H1 (cell line): ENCODE measurements at regions not wholly inside any gene's neighbourhood (a gene's known extent, or its start where the extent isn't known, plus 50 kb on each side); places are given as distances from the start of the nearest gene placed in this dataset.

Experiments used
- CTCF ChIA-PET: fragments of 300-600 bp; sonication (Branson Sonifier 250); formaldehyde crosslinking; loops from one replicate; lab custom pipeline; 2021; ENCODE audit not compliant: partially characterized antibody; lab: Charles Lee
- POLR2A ChIA-PET: fragments of 300-600 bp; sonication (Branson Sonifier 250); formaldehyde crosslinking; loops from one replicate; lab custom pipeline; 2021; ENCODE audit warnings: inconsistent platforms; ENCODE audit not compliant: partially characterized antibody; lab: Charles Lee
- DNase-seq, 2 experiments: peaks; one replicate each; pipeline versions ENCODE4 v3.0.0 to v3.0.0-alpha.2; 2010 to 2022; ENCODE audit warnings: low spot score in 2 of 2, low read depth in 1 of 2, mixed read lengths in 1 of 2
- FAIRE-seq: peaks from 2 replicates; lab custom pipeline; 2011; peaks lifted over from hg19 to GRCh38; lab: Jason Lieb, UNC
- H2AFZ ChIP-seq: 2 replicates; pipeline ENCODE4 v1.8.1; 2012; ENCODE audit warnings: low read length, inconsistent platforms
- H2AK5ac ChIP-seq: 2 replicates; pipeline ENCODE4 v1.6.1; 2013; ENCODE audit warnings: low read depth, low read length
- H2BK120ac ChIP-seq: replicated peaks from 2 replicates; pipeline ENCODE3; 2013; ENCODE audit warnings: low read depth, low read length, inconsistent platforms
- H2BK12ac ChIP-seq: 2 replicates; pipeline ENCODE4 v1.6.1; 2013; ENCODE audit warnings: low read depth, low read length
- H2BK15ac ChIP-seq: 2 replicates; pipeline ENCODE4 v1.6.1; 2013; ENCODE audit warnings: low read length
- H2BK20ac ChIP-seq: 2 replicates; pipeline ENCODE4 v1.6.1; 2013; ENCODE audit warnings: low read length
- H2BK5ac ChIP-seq: 2 replicates; pipeline ENCODE4 v1.6.1; 2013; ENCODE audit warnings: low read depth, low read length
- H3K14ac ChIP-seq: 2 replicates; pipeline ENCODE4 v1.6.1; 2013; ENCODE audit warnings: inconsistent platforms; ENCODE audit not compliant: insufficient read length
- H3K18ac ChIP-seq: 2 replicates; pipeline ENCODE4 v1.6.1; 2013; ENCODE audit warnings: low read length; ENCODE audit errors: extremely low read depth
- H3K23ac ChIP-seq: 2 replicates; pipeline ENCODE4 v1.6.1; 2013; ENCODE audit warnings: inconsistent platforms; ENCODE audit not compliant: insufficient read length
- H3K23me2 ChIP-seq: 2 replicates; pipeline ENCODE4 v1.6.1; 2013; ENCODE audit warnings: low read depth, low read length
- H3K27ac ChIP-seq: 2 replicates; pipeline ENCODE4 v1.6.1; 2011; ENCODE audit warnings: low read depth, low read length, inconsistent platforms
- H3K27me3 ChIP-seq, 4 experiments: replicated peaks in 1 of 4; 1 replicate in 1 of 4; 2 replicates in 3 of 4; pipeline versions ENCODE4 v1.6.1 to v1.8.1; 2011 to 2013; ENCODE audit warnings: low read length in 3 of 4, mild to moderate bottlenecking in 3 of 4, inconsistent platforms in 2 of 4, mixed read lengths in 2 of 4, moderate library complexity in 1 of 4; ENCODE audit not compliant: control insufficient read depth in 3 of 4, insufficient read depth in 3 of 4; ENCODE audit errors: extremely low read depth in 1 of 4
- H3K36me3 ChIP-seq, 4 experiments: 2 replicates each; pipeline versions ENCODE4 v1.6.1 to v1.8.1; 2011 to 2013; ENCODE audit warnings: mild to moderate bottlenecking in 4 of 4, low read length in 3 of 4, moderate library complexity in 2 of 4, control low read depth in 1 of 4, inconsistent platforms in 1 of 4; ENCODE audit not compliant: insufficient read depth in 4 of 4, control insufficient read depth in 2 of 4
- H3K4ac ChIP-seq: replicated peaks from 2 replicates; pipeline ENCODE3; 2013; ENCODE audit warnings: low read length, low read depth, mixed read lengths, inconsistent platforms; ENCODE audit not compliant: insufficient read length
- H3K4me1 ChIP-seq, 4 experiments: replicated peaks in 1 of 4; 1 replicate in 1 of 4; 2 replicates in 3 of 4; pipeline versions ENCODE4 v1.6.1 to v1.8.1; 2011 to 2013; ENCODE audit warnings: low read length in 3 of 4, inconsistent platforms in 2 of 4, mixed read lengths in 1 of 4; ENCODE audit not compliant: insufficient read depth in 4 of 4, control insufficient read depth in 3 of 4
- H3K4me2 ChIP-seq, 2 experiments: 2 replicates each; pipeline versions ENCODE4 v1.6.1 to v1.8.1; 2011 to 2013; ENCODE audit warnings: low read depth in 2 of 2, low read length in 2 of 2, control low read depth in 1 of 2, inconsistent platforms in 1 of 2, mild to moderate bottlenecking in 1 of 2; ENCODE audit not compliant: insufficient read depth in 1 of 2
- H3K4me3 ChIP-seq, 4 experiments: fragments of 200-600, 300-600 bp in 1 of 4; sonication (generic), shearing (Covaris generic), sonication (Bioruptor Twin) in 1 of 4; 2 replicates each; pipeline versions ENCODE4 v1.5.1 to v1.8.1; 2011 to 2016; ENCODE audit warnings: low read length in 4 of 4, low read depth in 3 of 4, control low read depth in 2 of 4, inconsistent platforms in 2 of 4, mild to moderate bottlenecking in 2 of 4, mixed read lengths in 1 of 4, moderate library complexity in 1 of 4; ENCODE audit not compliant: insufficient read depth in 2 of 4; ENCODE audit errors: extremely low read depth in 1 of 4
- H3K56ac ChIP-seq: replicated peaks from 2 replicates; pipeline ENCODE3; 2013; ENCODE audit warnings: low read depth, mild to moderate bottlenecking, mixed read lengths, low read length, inconsistent platforms; ENCODE audit not compliant: insufficient read length
- H3K79me1 ChIP-seq: 2 replicates; pipeline ENCODE4 v1.6.1; 2013; ENCODE audit warnings: low read depth, low read length, control low read depth
- H3K79me2 ChIP-seq, 2 experiments: 2 replicates each; pipeline versions ENCODE4 v1.6.1 to v1.8.1; 2012 to 2013; ENCODE audit warnings: low read length in 2 of 2, mild to moderate bottlenecking in 2 of 2, inconsistent platforms in 1 of 2; ENCODE audit not compliant: insufficient read depth in 2 of 2, control insufficient read depth in 1 of 2
- H3K9ac ChIP-seq, 4 experiments: replicated peaks in 1 of 4; 1 replicate in 1 of 4; 2 replicates in 3 of 4; pipeline versions ENCODE4 v1.6.1 to v1.8.1; 2011 to 2013; ENCODE audit warnings: low read depth in 3 of 4, low read length in 3 of 4, control low read depth in 2 of 4, mild to moderate bottlenecking in 2 of 4, moderate library complexity in 2 of 4, inconsistent platforms in 1 of 4; ENCODE audit errors: extremely low read depth in 1 of 4
- H3K9me3 ChIP-seq, 2 experiments: 2 replicates each; pipeline versions ENCODE4 v1.6.1 to v1.8.1; 2012 to 2013; ENCODE audit warnings: mild to moderate bottlenecking in 2 of 2, moderate library complexity in 2 of 2, control low read depth in 1 of 2, inconsistent platforms in 1 of 2, low read depth in 1 of 2, low read length in 1 of 2, mixed read lengths in 1 of 2; ENCODE audit not compliant: insufficient read depth in 2 of 2
- H4K20me1 ChIP-seq, 2 experiments: replicated peaks in 1 of 2; 2 replicates each; pipeline versions ENCODE3 to v1.8.1; 2011 to 2013; ENCODE audit warnings: inconsistent platforms in 2 of 2, low read length in 2 of 2, mild to moderate bottlenecking in 1 of 2; ENCODE audit not compliant: insufficient read depth in 2 of 2, control insufficient read depth in 1 of 2
- H4K5ac ChIP-seq: 2 replicates; pipeline ENCODE4 v1.6.1; 2013; ENCODE audit warnings: low read length, low read depth, mixed read lengths, inconsistent platforms; ENCODE audit not compliant: insufficient read length
- H4K8ac ChIP-seq: 2 replicates; pipeline ENCODE4 v1.8.0; 2013; ENCODE audit warnings: mild to moderate bottlenecking, moderate library complexity, low read length, inconsistent platforms; ENCODE audit not compliant: insufficient read depth; ENCODE audit errors: extremely low read depth
- H4K91ac ChIP-seq: replicated peaks from 2 replicates; pipeline ENCODE3; 2013; ENCODE audit warnings: low read length, mixed read lengths, inconsistent platforms; ENCODE audit not compliant: insufficient read length
- BRCA1 ChIP-seq: IDR thresholded peaks from 2 replicates; pipeline ENCODE4 v1.6.1; 2012; ENCODE audit warnings: low read depth, low read length, improper control_type of control experiment
- CBX5 ChIP-seq: fragments of 300-800, 300-1000 bp; sonication (generic); IDR thresholded peaks from 2 replicates; pipeline ENCODE4 v1.7.1; 2016; ENCODE audit warnings: antibody characterized with exemption, low read length, low read depth
- CEBPB ChIP-seq: IDR thresholded peaks from 2 replicates; pipeline ENCODE4 v1.6.1; 2012; ENCODE audit warnings: low read depth, low read length
- CTBP2 ChIP-seq: IDR thresholded peaks from 2 replicates; pipeline ENCODE4 v1.7.0; 2011; ENCODE audit warnings: borderline replicate concordance, mild to moderate bottlenecking, moderate library complexity, mixed read lengths, low read length; ENCODE audit not compliant: insufficient read depth, insufficient read length
- POLR2A ChIP-seq, 2 experiments: IDR thresholded peaks; 1 replicate in 1 of 2; 2 replicates in 1 of 2; pipeline ENCODE4 v1.6.1; 2011; ENCODE audit warnings: low read depth in 2 of 2, low read length in 2 of 2, mild to moderate bottlenecking in 2 of 2; ENCODE audit errors: control extremely low read depth in 1 of 2
- RFX5 ChIP-seq: IDR thresholded peaks from 2 replicates; pipeline ENCODE4 v1.6.1; 2011; ENCODE audit warnings: low read depth, low read length, improper control_type of control experiment, borderline replicate concordance
- RNF2 ChIP-seq: fragments of 200-900, 300-1000 bp; sonication (generic); IDR thresholded peaks from 2 replicates; pipeline ENCODE4 v1.7.1; 2016; ENCODE audit warnings: borderline replicate concordance, low read depth, mild to moderate bottlenecking, antibody characterized with exemption, low read length; ENCODE audit not compliant: poor library complexity, severe bottlenecking; ENCODE audit errors: missing control alignments
- SAP30 ChIP-seq: fragments of 300-600 bp; sonication (generic); IDR thresholded peaks from 2 replicates; pipeline ENCODE4 v1.7.1; 2012; ENCODE audit warnings: low read length, moderate library complexity, mild to moderate bottlenecking, inconsistent platforms; ENCODE audit not compliant: insufficient read depth, insufficient replicate concordance
- SIRT6 ChIP-seq: IDR thresholded peaks from one replicate; pipeline ENCODE4 v1.7.1; 2012; ENCODE audit warnings: low read length, inconsistent platforms
- SIX5 ChIP-seq: IDR thresholded peaks from 2 replicates; pipeline ENCODE4 v1.6.1; 2011; ENCODE audit warnings: mild to moderate bottlenecking, low read depth, low read length
- SP2 ChIP-seq: IDR thresholded peaks from 2 replicates; pipeline ENCODE4 v1.6.1; 2012; ENCODE audit warnings: mild to moderate bottlenecking, low read length, inconsistent platforms
- TCF12 ChIP-seq: IDR thresholded peaks from 2 replicates; pipeline ENCODE4 v1.6.1; 2011; ENCODE audit warnings: low read depth, mild to moderate bottlenecking, low read length
- WGBS, 2 experiments: shearing (Covaris generic) in 1 of 2; methylation state at CpG; one replicate each; pipeline versions ENCODE4 v1.1.6 to v1.1.7; 2013 to 2015; ENCODE audit warnings: low lambda C conversion rate in 2 of 2, mixed read lengths in 2 of 2, inconsistent platforms in 1 of 2, low coverage in 1 of 2, missing lambda C conversion rate in 1 of 2; ENCODE audit not compliant: insufficient replicate concordance in 2 of 2, insufficient coverage in 1 of 2, insufficient read length in 1 of 2; ENCODE audit errors: extremely low coverage in 1 of 2, missing lambda C conversion rate in 1 of 2; 5-methylcytosine and 5-hydroxymethylcytosine counted together
- TF ChIP-seq, protein P1 (sequence below), 3 experiments: IDR thresholded peaks; 1 replicate in 2 of 3; 2 replicates in 1 of 3; pipeline versions ENCODE4 v1.5.1 to v1.6.1; 2011; ENCODE audit warnings: low read length in 3 of 3, mild to moderate bottlenecking in 3 of 3, inconsistent platforms in 2 of 3, low read depth in 1 of 3, moderate library complexity in 1 of 3; ENCODE audit not compliant: insufficient read depth in 1 of 3; ENCODE audit errors: control extremely low read depth in 1 of 3

GRCh38 chr10:44466236-44466635 is 81.3 kb upstream of the CXCL12 start:
- Histone ChIP-seq H3K4ac (no peak overlapping the region), H4K8ac (no peak overlapping the region), H3K9me3 (no peaks in the 10 kb centered on the region), H3K4me2 (no peak overlapping the region), H3K18ac (no peak overlapping the region), H3K56ac (no peak overlapping the region), H3K36me3 (no peaks in the 10 kb centered on the region), H4K5ac (no peak overlapping the region), H3K27ac (no peak overlapping the region), H2AFZ (no peak overlapping the region), H3K4me1 (no peaks in the 10 kb centered on the region), H2BK5ac (no peak overlapping the region), H2BK12ac (no peak overlapping the region), H4K91ac (no peak overlapping the region), H2BK20ac (no peak overlapping the region), H4K20me1 (no peaks in the 10 kb centered on the region), H3K23ac (no peak overlapping the region), H3K9ac (no peak overlapping the region), H3K14ac (no peak overlapping the region), H2BK120ac (no peak overlapping the region), H3K27me3 (no peaks in the 10 kb centered on the region), H3K79me1 (no peaks in the 10 kb centered on the region), H3K79me2 (no peaks in the 10 kb centered on the region), H2AK5ac (no peak overlapping the region), H3K23me2 (no peaks in the 10 kb centered on the region), H2BK15ac (no peak overlapping the region), H3K4me3 (no peak overlapping the region)
- ChIA-PET CTCF (interaction anchor here (0.9 to 1.3 kb wide), 6 partner anchors 13 to 398 kb away, joined by 3 to 5 read pairs (median 4); no protein-coding TSS in a partner anchor), POLR2A (no interaction called here)
- 91% methylated on average over 2 of the region's 2 CpGs; no CpG with 5 or more reads in 1 of the 2 experiments for WGBS, 2 experiments
- DNase-seq, result no peak
- FAIRE-seq, result no peak
- TF ChIP-seq SIRT6, result no peak
- TF ChIP-seq CTBP2, result no peak
- no peak for TF ChIP-seq CEBPB
- no peak for TF ChIP-seq RFX5
- no peak for TF ChIP-seq RNF2
- TF ChIP-seq, protein P1, sequence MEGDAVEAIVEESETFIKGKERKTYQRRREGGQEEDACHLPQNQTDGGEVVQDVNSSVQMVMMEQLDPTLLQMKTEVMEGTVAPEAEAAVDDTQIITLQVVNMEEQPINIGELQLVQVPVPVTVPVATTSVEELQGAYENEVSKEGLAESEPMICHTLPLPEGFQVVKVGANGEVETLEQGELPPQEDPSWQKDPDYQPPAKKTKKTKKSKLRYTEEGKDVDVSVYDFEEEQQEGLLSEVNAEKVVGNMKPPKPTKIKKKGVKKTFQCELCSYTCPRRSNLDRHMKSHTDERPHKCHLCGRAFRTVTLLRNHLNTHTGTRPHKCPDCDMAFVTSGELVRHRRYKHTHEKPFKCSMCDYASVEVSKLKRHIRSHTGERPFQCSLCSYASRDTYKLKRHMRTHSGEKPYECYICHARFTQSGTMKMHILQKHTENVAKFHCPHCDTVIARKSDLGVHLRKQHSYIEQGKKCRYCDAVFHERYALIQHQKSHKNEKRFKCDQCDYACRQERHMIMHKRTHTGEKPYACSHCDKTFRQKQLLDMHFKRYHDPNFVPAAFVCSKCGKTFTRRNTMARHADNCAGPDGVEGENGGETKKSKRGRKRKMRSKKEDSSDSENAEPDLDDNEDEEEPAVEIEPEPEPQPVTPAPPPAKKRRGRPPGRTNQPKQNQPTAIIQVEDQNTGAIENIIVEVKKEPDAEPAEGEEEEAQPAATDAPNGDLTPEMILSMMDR (IDR thresholded peaks at IDR 0.05; ENCODE audit: control extremely low read depth in 1 of 3, insufficient read depth in 1 of 3, low read depth in 1 of 3, low read length in 3 of 3), result no peak
- TF ChIP-seq SAP30, result no peak
- no peak for TF ChIP-seq POLR2A (IDR thresholded peaks at IDR 0.05; ENCODE audit: control extremely low read depth in 1 of 2, low read depth in 2 of 2, low read length in 2 of 2)
- TF ChIP-seq BRCA1, result no peak
- no peak for TF ChIP-seq SP2
- no peak for TF ChIP-seq CBX5
- TF ChIP-seq SIX5, result no peak
- no peak for TF ChIP-seq TCF12
